Upper lobe of right lung (tissue), 1 donor: ENCODE measurements at regions not wholly inside any gene's neighbourhood (a gene's known extent, or its start where the extent isn't known, plus 50 kb on each side); places are given as distances from the start of the nearest gene placed in this dataset.

Experiments used
- ATAC-seq: fragments of 200-7000 bp; cut with Tn5 transposase; one replicate; pipeline ENCODE4 v1.9.1; 2020; ENCODE audit warnings: mild to moderate bottlenecking, moderate library complexity
- DNase-seq: peaks from one replicate; pipeline ENCODE4 v3.0.0-alpha.2; 2020
- H3K27ac ChIP-seq: fragments of 200-600 bp; one replicate; pipeline ENCODE4 v1.8.0; 2022
- H3K27me3 ChIP-seq: fragments of 200-600 bp; one replicate; pipeline ENCODE4 v1.8.0; 2022; ENCODE audit warnings: mild to moderate bottlenecking
- H3K36me3 ChIP-seq: fragments of 200-600 bp; one replicate; pipeline ENCODE4 v1.8.0; 2022
- H3K4me1 ChIP-seq: fragments of 200-600 bp; one replicate; pipeline ENCODE4 v1.8.0; 2022
- H3K4me3 ChIP-seq: fragments of 200-600 bp; one replicate; pipeline ENCODE4 v1.8.0; 2022; ENCODE audit warnings: mild to moderate bottlenecking
- H3K9me3 ChIP-seq: fragments of 200-600 bp; one replicate; pipeline ENCODE4 v1.8.0; 2022
- intact Hi-C: fragments of 100-400 bp; cut with DNase I; formaldehyde crosslinking; loops from one replicate; pipeline ENCODE4 v1.11.0; 2022
- TF ChIP-seq, protein P1 (sequence below): fragments of 200-600 bp; IDR thresholded peaks from one replicate; pipeline ENCODE4 v1.8.0; 2022; ENCODE audit warnings: antibody characterized with exemption
- donor health status: DM: no; HTN: yes; CAD: no; lungs with severe emphysema.

DNA sequence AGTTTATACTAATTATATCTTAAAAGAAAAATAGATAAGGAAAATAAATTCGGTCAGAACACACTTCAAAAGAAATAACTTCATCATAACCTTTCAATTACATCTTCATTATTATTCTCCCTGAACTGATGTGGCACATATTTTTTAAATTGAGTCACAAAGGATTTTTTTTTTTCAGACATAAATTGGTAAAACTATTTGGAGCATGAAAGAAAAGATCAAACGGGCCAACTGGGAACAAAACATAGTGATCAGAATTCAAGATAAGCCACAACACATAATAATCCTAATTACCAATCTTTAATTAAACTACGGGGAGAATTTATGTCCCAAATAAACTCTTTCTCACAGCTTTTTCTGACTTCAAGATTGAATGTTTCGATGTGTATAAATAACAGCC lies 258.2 kb upstream of the MAGI2 start:
- Histone ChIP-seq H3K36me3 (no peaks in the 10 kb centered on the region), H3K4me3 (no peak overlapping the region), H3K4me1 (no peaks in the 10 kb centered on the region), H3K27me3 (no peaks in the 10 kb centered on the region), H3K9me3 (no peaks in the 10 kb centered on the region), H3K27ac (no peak overlapping the region)
- no peak for DNase-seq
- ATAC-seq: no peak
- TF ChIP-seq, protein P1, sequence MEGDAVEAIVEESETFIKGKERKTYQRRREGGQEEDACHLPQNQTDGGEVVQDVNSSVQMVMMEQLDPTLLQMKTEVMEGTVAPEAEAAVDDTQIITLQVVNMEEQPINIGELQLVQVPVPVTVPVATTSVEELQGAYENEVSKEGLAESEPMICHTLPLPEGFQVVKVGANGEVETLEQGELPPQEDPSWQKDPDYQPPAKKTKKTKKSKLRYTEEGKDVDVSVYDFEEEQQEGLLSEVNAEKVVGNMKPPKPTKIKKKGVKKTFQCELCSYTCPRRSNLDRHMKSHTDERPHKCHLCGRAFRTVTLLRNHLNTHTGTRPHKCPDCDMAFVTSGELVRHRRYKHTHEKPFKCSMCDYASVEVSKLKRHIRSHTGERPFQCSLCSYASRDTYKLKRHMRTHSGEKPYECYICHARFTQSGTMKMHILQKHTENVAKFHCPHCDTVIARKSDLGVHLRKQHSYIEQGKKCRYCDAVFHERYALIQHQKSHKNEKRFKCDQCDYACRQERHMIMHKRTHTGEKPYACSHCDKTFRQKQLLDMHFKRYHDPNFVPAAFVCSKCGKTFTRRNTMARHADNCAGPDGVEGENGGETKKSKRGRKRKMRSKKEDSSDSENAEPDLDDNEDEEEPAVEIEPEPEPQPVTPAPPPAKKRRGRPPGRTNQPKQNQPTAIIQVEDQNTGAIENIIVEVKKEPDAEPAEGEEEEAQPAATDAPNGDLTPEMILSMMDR: no peak
- intact Hi-C loops: no loop called here

DNA sequence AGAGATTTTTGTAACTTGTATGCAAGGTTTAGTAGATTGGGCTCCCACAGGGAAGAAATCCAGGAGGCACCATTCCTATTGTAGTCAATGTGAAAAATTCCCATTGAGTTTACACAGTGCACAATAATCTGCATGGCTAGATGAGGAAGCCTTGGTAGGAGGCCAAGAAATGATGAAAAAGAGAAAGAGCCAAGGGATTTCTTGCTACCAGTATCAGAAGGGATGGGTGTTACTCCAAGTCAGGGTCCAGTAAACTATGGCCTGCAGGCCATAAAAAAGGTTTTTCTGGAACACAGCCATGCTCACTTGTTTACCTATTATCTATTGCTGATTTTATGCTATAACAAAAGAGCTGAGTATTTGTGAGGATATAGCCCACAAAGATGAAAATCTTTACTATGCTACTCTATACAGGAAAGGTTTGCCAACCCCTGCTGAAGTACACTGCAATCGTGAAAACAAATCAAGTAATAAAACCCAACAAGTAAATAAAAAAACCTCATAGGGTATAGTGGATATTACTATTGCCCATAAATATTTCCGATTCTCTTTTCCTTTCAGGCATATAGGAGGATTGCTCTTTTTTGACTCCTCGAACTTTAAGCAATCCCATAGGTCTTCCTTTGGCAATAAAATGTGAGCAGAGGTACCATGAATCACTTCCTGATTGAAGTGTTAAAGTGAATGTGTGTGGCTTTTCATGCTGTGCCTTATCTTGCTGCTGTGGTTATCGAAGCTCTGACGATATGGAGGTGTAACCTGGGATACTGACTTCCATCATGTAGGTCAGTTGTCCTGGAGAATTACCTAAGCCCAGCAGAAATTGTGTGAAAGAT lies 256.3 kb upstream of the MAGI2 start:
- no peaks in the 10 kb centered on the region for H3K36me3 ChIP-seq
- DNase-seq (no peak), ATAC-seq (no peak)
- H3K27ac ChIP-seq: no peak overlapping the region
- TF ChIP-seq, protein P1: no peak
- H3K4me1 ChIP-seq: no peaks in the 10 kb centered on the region
- intact Hi-C loops: no loop called here
- H3K9me3 ChIP-seq: no peaks in the 10 kb centered on the region
- no peaks in the 10 kb centered on the region for H3K27me3 ChIP-seq
- no peak overlapping the region for H3K4me3 ChIP-seq

DNA sequence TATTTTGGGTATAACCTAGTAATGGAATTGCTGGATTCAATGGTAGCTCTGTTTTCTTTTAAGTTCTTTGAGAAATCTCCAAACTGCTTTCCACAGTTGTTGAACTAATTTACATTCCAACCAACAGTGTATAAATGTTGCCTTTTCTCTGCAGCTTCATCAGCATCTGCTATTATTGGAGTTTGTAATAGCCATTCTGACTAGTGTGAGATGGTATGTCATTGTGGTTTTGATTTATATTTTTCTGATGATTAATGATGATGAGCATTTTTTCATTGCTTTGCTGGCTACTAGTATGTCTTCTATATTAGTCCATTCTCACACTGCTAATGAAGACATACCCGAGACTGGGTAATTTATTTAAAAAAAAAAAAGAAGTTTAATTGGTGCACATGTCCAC lies 248.6 kb upstream of the MAGI2 start:
- no peaks in the 10 kb centered on the region for H3K27me3 ChIP-seq
- H3K9me3 ChIP-seq: no peaks in the 10 kb centered on the region
- H3K4me1 ChIP-seq: no peaks in the 10 kb centered on the region
- no peak overlapping the region for H3K27ac ChIP-seq
- ATAC-seq: no peak
- intact Hi-C loops: no loop called here
- TF ChIP-seq, protein P1: no peak
- no peak for DNase-seq
- no peaks in the 10 kb centered on the region for H3K36me3 ChIP-seq
- no peak overlapping the region for H3K4me3 ChIP-seq

DNA sequence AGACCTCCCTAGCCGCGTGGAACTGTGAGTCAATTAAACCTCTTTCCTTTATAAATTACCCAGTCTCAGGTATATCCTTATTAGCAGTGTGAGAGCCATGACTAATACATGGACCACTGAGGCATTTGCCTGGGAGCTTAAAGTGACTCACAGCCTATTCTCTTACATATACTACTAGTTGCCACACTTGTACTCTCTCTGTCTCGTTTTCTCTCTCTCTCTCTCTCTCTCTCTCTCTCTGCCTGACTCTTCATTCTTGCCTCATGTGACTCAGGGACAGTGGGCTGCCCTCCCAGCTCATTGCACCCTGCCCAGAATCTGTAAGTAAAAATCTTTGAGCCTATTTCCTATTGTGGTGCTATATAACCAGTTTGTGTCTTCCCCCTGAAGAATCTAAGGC lies 238.5 kb upstream of the MAGI2 start:
- TF ChIP-seq, protein P1: no peak
- H3K9me3 ChIP-seq: no peaks in the 10 kb centered on the region
- DNase-seq (no peak), ATAC-seq (no peak)
- H3K4me1 ChIP-seq: no peaks in the 10 kb centered on the region
- H3K27me3 ChIP-seq: no peaks in the 10 kb centered on the region
- H3K36me3 ChIP-seq: no peaks in the 10 kb centered on the region
- H3K27ac ChIP-seq: no peak overlapping the region
- intact Hi-C loops: no loop called here
- H3K4me3 ChIP-seq: no peak overlapping the region

DNA sequence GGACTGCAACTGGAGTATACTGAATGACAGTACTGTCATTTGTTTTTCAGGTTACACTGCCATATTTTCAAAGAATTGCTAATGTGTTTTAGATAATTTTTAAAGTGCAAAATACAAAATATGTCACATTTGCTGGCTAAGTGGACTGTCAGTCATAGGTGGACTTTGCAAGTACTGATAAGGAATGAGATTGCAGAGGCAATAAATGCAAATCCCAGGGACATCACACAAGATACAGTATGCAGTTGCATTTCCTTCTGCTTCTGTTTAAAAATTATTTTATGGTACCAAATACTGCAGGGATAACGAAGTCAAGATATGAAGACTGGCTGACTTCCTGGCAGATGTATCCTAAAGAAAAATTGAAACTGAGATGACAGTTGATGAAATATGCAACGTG lies 237.6 kb upstream of the MAGI2 start:
- no peaks in the 10 kb centered on the region for H3K27me3 ChIP-seq
- H3K4me3 ChIP-seq: no peak overlapping the region
- H3K4me1 ChIP-seq: no peaks in the 10 kb centered on the region
- H3K27ac ChIP-seq: no peak overlapping the region
- DNase-seq: no peak
- intact Hi-C loops: no loop called here
- TF ChIP-seq, protein P1: no peak
- H3K36me3 ChIP-seq: no peaks in the 10 kb centered on the region
- no peaks in the 10 kb centered on the region for H3K9me3 ChIP-seq
- no peak for ATAC-seq
